Activated B cell treated with CpG ODN at 0.5 μM for 24 hours (primary cell): ENCODE measurements at regions not wholly inside any gene's neighbourhood (a gene's known extent, or its start where the extent isn't known, plus 50 kb on each side); places are given as distances from the start of the nearest gene placed in this dataset.

Experiments
- ATAC-seq: fragments of 200-7000 bp; cut with Tn5 transposase; one replicate; pipeline ENCODE4 v1.10.0; 2021; ENCODE audit warnings: low read depth, mild to moderate bottlenecking, moderate library complexity
- CTCF ChIA-PET: fragments of 350-600 bp; sonication (Branson Sonifier 250); formaldehyde crosslinking; loops from one replicate; lab custom pipeline; 2021; ENCODE audit warnings: antibody characterized with exemption; lab: Charles Lee
- POLR2A ChIA-PET: fragments of 350-600 bp; sonication (Branson Sonifier 250); formaldehyde crosslinking; loops from one replicate; lab custom pipeline; 2021; ENCODE audit warnings: antibody characterized with exemption; lab: Charles Lee
- DNase-seq: peaks from one replicate; pipeline ENCODE4 v3.0.0; 2022
- H3K27ac Mint-ChIP-seq: one replicate; pipeline ENCODE4 v1.8.0; 2020; ENCODE audit warnings: mixed read lengths
- H3K27me3 Mint-ChIP-seq: one replicate; pipeline ENCODE4 v1.8.0; 2021; ENCODE audit warnings: mixed read lengths
- H3K36me3 Mint-ChIP-seq: one replicate; pipeline ENCODE4 v1.8.0; 2021; ENCODE audit warnings: low read depth, mixed read lengths
- H3K4me1 Mint-ChIP-seq: one replicate; pipeline ENCODE4 v1.8.0; 2021; ENCODE audit warnings: mixed read lengths
- H3K4me3 Mint-ChIP-seq: one replicate; pipeline ENCODE4 v1.8.0; 2020; ENCODE audit warnings: mild to moderate bottlenecking, mixed read lengths
- H3K9me3 Mint-ChIP-seq: one replicate; pipeline ENCODE4 v1.8.0; 2020; ENCODE audit warnings: mixed read lengths
- intact Hi-C: fragments of 100-400 bp; cut with micrococcal nuclease; formaldehyde crosslinking; loops from one replicate; pipeline ENCODE4 v1.15.1; 2024
- TF ChIP-seq, protein P1 (sequence below): fragments of 200-600 bp; IDR thresholded peaks from one replicate; pipeline ENCODE4 v1.8.0; 2022; ENCODE audit warnings: antibody characterized with exemption, mild to moderate bottlenecking

DNA sequence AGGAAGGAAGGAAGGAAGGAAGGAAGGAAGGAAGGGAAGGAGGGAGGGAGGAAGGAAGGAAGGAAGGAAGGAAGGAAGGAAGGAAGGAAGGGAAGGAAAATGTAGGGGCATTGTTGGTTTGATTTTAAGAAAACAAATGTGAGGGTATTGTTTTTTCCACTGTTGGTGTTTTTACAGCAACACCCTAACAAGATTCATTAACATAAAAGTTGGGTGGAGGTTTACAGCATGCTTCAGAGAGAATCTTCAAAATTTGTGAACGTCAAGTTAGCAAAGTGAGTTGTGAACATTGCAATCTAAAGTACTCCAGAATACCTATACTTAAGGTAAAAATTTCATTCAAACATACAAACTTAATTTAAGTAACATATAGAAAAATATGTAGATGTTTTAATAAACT lies 200.2 kb upstream of the ID4 start:
- Mint-ChIP-seq H3K4me3 (no peak overlapping the region), H3K9me3 (peaks cover 8% of the 10 kb centered on the region), H3K4me1 (no peaks in the 10 kb centered on the region), H3K27ac (no peak overlapping the region), H3K27me3 (no peaks in the 10 kb centered on the region), H3K36me3 (no peaks in the 10 kb centered on the region)
- ChIA-PET POLR2A (no interaction called here), CTCF (no interaction called here)
- no peak for DNase-seq
- intact Hi-C loops: no loop called here
- no peak for ATAC-seq
- TF ChIP-seq, protein P1, sequence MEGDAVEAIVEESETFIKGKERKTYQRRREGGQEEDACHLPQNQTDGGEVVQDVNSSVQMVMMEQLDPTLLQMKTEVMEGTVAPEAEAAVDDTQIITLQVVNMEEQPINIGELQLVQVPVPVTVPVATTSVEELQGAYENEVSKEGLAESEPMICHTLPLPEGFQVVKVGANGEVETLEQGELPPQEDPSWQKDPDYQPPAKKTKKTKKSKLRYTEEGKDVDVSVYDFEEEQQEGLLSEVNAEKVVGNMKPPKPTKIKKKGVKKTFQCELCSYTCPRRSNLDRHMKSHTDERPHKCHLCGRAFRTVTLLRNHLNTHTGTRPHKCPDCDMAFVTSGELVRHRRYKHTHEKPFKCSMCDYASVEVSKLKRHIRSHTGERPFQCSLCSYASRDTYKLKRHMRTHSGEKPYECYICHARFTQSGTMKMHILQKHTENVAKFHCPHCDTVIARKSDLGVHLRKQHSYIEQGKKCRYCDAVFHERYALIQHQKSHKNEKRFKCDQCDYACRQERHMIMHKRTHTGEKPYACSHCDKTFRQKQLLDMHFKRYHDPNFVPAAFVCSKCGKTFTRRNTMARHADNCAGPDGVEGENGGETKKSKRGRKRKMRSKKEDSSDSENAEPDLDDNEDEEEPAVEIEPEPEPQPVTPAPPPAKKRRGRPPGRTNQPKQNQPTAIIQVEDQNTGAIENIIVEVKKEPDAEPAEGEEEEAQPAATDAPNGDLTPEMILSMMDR: no peak

DNA sequence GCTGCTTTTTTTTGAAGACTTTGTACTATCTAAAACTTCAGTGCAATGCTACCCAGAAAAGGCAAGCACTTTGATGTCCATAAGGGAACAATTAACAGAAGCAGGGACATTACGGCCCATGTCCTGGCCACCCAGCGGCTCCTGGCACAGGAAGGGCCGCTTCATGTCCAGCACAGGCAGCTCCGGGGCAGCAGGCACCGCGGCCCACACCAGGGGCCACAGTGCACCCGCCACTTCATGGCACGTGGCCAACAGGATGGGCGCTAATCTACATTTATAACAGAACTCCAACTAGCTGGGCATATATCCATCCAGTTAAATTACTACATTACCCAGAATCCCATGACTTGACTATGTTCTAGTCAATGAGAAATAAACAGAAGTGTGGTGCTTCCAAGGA lies 198.2 kb upstream of the ID4 start:
- no peak for DNase-seq
- ChIA-PET CTCF (no interaction called here), POLR2A (no interaction called here)
- H3K9me3 Mint-ChIP-seq: peaks cover 7% of the 10 kb centered on the region
- TF ChIP-seq, protein P1: no peak
- no peak overlapping the region for H3K27ac Mint-ChIP-seq
- H3K27me3 Mint-ChIP-seq: no peaks in the 10 kb centered on the region
- ATAC-seq: no peak
- no peaks in the 10 kb centered on the region for H3K4me1 Mint-ChIP-seq
- H3K36me3 Mint-ChIP-seq: no peaks in the 10 kb centered on the region
- H3K4me3 Mint-ChIP-seq: no peak overlapping the region
- intact Hi-C loops: no loop called here

DNA sequence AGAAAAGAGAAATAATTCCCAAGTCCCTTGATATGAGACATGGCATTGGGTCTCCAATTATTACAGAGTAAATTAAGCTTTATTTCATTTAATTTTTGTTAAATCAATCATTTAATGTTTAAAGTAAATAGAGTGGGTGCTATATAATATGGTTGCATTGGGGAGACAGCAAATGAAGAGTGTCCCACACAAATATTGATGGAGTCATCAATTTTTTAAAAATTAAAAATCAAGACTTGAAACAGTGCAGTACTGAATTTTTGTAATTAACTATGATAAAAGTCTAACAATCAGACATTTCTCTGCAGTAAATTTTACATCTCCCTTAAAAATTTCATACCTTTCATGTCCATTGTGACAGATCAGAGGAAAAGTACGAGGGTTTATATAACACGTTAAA lies 193.9 kb upstream of the ID4 start:
- intact Hi-C loops: no loop called here
- TF ChIP-seq, protein P1: no peak
- H3K27me3 Mint-ChIP-seq: no peaks in the 10 kb centered on the region
- ATAC-seq: no peak
- H3K4me1 Mint-ChIP-seq: no peaks in the 10 kb centered on the region
- no peak overlapping the region for H3K4me3 Mint-ChIP-seq
- H3K36me3 Mint-ChIP-seq: no peaks in the 10 kb centered on the region
- peaks cover under 1% of the 10 kb centered on the region for H3K9me3 Mint-ChIP-seq
- CTCF ChIA-PET: no interaction called here
- no peak overlapping the region for H3K27ac Mint-ChIP-seq
- no peak for DNase-seq
- POLR2A ChIA-PET: no interaction called here

DNA sequence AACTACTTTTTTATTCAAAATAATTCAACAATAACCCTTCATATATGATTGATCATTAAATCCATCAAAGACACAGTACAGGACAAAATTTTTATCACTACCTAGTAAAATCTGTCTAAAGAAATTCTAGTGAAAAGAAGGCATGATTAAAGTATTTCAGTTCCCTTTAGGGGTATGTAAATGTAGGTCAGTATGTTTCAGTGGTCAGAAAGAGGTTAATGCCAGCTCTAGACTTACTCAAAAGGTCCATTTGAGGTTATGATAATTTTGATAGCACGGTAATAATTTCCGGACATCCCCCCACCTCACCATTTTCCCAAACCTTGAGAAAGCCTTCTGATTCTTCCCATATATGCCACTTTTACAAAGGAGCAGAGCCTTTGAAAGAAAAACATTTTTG lies 193.5 kb upstream of the ID4 start:
- ATAC-seq (no peak), DNase-seq (no peak)
- Mint-ChIP-seq H3K4me1 (no peaks in the 10 kb centered on the region), H3K36me3 (no peaks in the 10 kb centered on the region), H3K27ac (no peak overlapping the region), H3K4me3 (no peak overlapping the region), H3K27me3 (no peaks in the 10 kb centered on the region), H3K9me3 (no peaks in the 10 kb centered on the region)
- intact Hi-C loops: no loop called here
- POLR2A ChIA-PET: no interaction called here
- TF ChIP-seq, protein P1: no peak
- CTCF ChIA-PET: no interaction called here

DNA sequence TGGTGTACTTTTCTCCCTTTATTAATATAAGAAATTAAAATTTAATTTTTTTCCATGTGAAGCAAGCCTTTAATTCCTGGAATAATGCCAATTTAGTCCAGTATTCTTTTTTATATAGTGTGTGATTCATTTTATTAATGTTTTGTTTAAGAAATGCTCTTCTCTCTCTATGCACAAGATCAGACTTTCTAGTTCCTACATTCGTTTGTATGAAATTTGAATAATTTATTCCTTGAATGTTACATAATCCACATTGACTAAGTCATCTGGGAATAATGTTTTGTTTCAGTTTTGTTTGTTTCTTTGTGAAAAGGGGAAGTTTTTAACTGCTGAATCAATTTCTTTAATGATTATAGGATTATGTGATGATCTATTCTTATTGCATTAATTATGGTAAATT lies 181.4 kb upstream of the ID4 start:
- intact Hi-C loops: no loop called here
- ChIA-PET CTCF (no interaction called here), POLR2A (no interaction called here)
- Mint-ChIP-seq H3K4me3 (no peak overlapping the region), H3K4me1 (no peaks in the 10 kb centered on the region), H3K36me3 (no peaks in the 10 kb centered on the region), H3K27me3 (no peaks in the 10 kb centered on the region), H3K9me3 (peaks cover 12% of the 10 kb centered on the region), H3K27ac (no peak overlapping the region)
- DNase-seq: no peak
- ATAC-seq: no peak
- TF ChIP-seq, protein P1: no peak
